GM12865 (cell line): ENCODE measurements at regions not wholly inside any gene's neighbourhood (a gene's known extent, or its start where the extent isn't known, plus 50 kb on each side); places are given as distances from the start of the nearest gene placed in this dataset.

Experiments
- DNase-seq: peaks from one replicate; pipeline ENCODE4 v3.0.0; 2010; ENCODE audit warnings: low read depth
- H3K4me3 ChIP-seq: 2 replicates; pipeline ENCODE4 v1.5.1; 2011; ENCODE audit warnings: mild to moderate bottlenecking, low read depth, low read length, control low read depth
- TF ChIP-seq, protein P1 (sequence below): IDR thresholded peaks from 2 replicates; pipeline ENCODE4 v1.5.1; 2011; ENCODE audit warnings: low read length, control low read depth, low read depth, inconsistent platforms; ENCODE audit not compliant: insufficient read depth; ENCODE audit errors: missing control alignments

DNA sequence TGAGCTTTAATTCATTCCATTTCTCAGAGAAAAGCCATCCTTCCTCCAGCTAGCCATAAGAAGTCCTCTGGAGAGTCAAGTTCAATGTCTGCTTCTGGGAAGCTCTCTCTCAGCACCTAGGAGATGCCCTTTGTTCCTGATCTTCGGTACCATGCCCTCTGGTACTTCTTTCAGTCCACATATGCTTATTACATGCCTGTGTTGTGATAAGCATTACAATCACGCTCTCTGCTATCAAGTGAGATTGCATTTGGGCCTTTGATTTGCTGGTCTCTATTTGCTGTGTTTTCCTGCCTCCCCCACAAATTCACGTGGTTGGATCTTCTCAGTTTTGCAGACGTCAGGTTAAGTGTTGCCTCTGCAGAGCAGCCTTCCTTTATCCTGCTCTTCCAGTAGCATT, 178.1 kb downstream of the TOX3 start:
- no peak for DNase-seq
- TF ChIP-seq, protein P1, sequence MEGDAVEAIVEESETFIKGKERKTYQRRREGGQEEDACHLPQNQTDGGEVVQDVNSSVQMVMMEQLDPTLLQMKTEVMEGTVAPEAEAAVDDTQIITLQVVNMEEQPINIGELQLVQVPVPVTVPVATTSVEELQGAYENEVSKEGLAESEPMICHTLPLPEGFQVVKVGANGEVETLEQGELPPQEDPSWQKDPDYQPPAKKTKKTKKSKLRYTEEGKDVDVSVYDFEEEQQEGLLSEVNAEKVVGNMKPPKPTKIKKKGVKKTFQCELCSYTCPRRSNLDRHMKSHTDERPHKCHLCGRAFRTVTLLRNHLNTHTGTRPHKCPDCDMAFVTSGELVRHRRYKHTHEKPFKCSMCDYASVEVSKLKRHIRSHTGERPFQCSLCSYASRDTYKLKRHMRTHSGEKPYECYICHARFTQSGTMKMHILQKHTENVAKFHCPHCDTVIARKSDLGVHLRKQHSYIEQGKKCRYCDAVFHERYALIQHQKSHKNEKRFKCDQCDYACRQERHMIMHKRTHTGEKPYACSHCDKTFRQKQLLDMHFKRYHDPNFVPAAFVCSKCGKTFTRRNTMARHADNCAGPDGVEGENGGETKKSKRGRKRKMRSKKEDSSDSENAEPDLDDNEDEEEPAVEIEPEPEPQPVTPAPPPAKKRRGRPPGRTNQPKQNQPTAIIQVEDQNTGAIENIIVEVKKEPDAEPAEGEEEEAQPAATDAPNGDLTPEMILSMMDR: no peak
- no peak overlapping the region for H3K4me3 ChIP-seq

DNA sequence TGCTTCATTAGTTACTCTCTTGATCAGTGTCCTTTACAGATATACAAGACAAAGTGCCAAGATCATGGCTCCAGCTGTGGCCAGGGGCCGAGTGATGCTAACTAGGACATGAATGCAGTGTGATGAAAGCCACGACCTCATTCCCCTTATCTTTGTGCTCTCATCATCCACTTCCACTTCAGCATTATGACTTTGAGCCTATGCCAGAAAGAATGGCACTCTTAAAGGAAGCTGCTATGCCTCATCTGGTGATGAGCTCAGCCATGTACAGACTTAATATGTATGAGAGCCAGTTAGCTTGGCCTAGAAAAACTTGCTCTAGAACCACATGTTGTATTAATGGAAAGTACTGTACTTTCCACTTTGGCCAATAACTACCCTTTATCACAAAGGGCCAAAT, 179.1 kb downstream of the TOX3 start:
- H3K4me3 ChIP-seq: no peak overlapping the region
- no peak for DNase-seq
- TF ChIP-seq, protein P1: no peak

DNA sequence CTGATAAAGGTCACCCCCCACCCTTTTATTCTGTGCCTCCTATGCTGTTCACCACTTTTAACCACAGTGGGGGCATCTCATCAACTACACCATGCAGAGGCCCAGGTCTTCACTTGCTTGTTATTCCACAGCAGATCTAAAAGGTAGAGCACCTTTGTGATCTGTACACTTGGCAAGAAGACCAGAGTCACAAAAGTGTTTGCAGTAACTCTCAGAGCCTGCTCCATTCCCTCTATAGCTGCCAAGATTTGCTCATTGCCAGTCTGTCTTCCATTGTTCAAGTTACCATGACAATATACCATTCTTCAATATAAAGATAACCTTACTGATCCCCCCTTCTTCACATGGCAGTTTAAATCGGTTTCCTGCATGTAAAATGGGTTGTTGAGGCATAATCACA, 180.0 kb downstream of the TOX3 start:
- DNase-seq: no peak
- no peak overlapping the region for H3K4me3 ChIP-seq
- TF ChIP-seq, protein P1: no peak

DNA sequence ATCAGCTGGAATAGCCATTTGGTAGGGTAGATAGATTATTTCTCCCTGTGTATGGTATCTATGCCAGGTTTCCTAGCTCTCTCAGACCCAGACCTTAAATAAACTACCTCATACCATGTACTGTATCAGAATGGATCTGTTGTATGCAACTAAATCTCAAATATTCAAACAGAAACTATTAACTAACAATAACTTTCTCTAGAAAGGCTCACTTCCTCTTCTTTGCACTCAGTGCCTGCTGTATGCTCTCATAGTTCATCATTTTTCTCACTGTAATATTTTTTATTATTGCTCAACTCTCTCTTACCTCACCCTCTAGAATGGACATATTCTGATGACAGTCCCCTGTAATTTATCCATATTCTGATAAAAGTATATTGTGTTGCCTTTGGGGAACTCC, 182.4 kb downstream of the TOX3 start:
- no peak overlapping the region for H3K4me3 ChIP-seq
- DNase-seq: no peak
- TF ChIP-seq, protein P1: no peak

DNA sequence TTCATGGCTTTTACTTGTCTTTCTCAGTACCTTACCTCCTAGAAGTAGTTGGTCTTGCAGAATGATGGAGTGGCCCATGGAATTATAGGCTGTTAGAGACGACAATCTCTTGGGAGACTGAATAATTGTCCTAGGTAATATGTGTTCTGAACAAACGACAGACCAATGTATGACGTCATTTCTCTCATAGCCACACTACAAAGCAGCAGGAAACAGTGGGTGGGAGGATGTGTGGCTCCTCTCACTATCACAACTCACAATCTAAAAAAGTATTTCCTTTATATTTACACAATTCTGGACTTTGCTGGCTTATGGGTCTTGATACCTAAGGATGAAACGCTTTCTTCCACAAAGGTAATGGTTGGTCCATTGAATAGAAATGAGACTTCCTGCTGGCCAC, 183.9 kb downstream of the TOX3 start:
- no peak for DNase-seq
- no peak overlapping the region for H3K4me3 ChIP-seq
- TF ChIP-seq, protein P1: no peak

DNA sequence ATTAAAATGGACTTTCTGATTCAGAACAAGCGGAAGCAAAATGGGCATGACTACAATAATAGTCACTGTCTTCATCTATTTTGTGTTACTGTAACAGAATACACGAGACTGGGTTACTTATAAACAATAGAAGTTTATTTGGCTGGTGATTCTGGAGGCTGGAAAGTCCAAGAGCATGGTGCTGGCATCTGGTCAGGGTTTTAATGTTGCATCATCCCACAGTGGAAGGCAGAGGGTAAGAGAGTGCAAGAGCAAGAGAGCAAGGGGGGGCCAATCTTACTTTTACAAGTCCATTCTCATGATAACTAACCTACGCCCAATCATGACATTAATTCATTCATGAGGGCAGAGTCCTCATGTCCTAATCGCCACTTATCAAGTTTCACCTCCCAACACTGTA, 189.2 kb downstream of the TOX3 start:
- no peak overlapping the region for H3K4me3 ChIP-seq
- TF ChIP-seq, protein P1: no peak
- DNase-seq: no peak

DNA sequence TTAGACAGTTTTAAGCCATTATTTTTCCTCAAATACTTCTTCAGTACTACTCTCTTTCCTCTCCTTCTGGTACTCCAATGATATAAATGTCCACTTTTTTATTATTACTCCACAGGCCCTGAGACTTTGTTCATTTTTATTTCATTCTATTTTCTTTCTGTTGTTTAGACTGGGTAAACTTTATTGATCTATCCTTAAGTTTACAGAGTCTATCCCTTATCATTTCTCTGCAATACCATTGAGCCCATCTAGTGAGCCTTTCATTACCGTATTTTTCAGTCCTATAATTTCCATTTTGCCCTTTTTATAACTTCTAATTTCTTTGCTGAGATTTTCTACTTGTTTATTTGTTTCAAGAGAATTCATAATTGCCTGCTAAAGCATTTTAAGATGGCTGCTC, 193.7 kb downstream of the TOX3 start:
- no peak for DNase-seq
- TF ChIP-seq, protein P1: no peak
- H3K4me3 ChIP-seq: no peak overlapping the region
